Panc1 (cell line): ENCODE measurements at regions not wholly inside any gene's neighbourhood (a gene's known extent, or its start where the extent isn't known, plus 50 kb on each side); places are given as distances from the start of the nearest gene placed in this dataset.

Experiments
- ATAC-seq: fragments of 200-7000 bp; cut with Tn5 transposase; 2 replicates; pipeline ENCODE4 v1.9.1; 2020; ENCODE audit warnings: mild to moderate bottlenecking, moderate library complexity
- BruUV-seq: library from RNA; stranded (reverse); fragments of 400-500 nt; replicated peaks from 2 replicates; lab custom pipeline; 2021; lab: Mats Ljungman, UMichigan
- CTCF ChIA-PET: fragments of 300-600 bp; sonication (Branson Sonifier 250); formaldehyde crosslinking; loops from one replicate; lab custom pipeline; 2022; ENCODE audit warnings: antibody characterized with exemption; lab: Charles Lee
- POLR2A ChIA-PET: fragments of 300-600 bp; sonication (Branson Sonifier 250); formaldehyde crosslinking; loops from one replicate; lab custom pipeline; 2022; ENCODE audit warnings: antibody characterized with exemption; lab: Charles Lee
- DNase-seq: peaks from one replicate; pipeline ENCODE4 v3.0.0-alpha.2; 2010; ENCODE audit warnings: low read depth, low spot score
- H3K27ac ChIP-seq: 2 replicates; pipeline ENCODE4 v1.5.1; 2011; ENCODE audit warnings: mild to moderate bottlenecking, low read length, inconsistent platforms
- H3K27me3 ChIP-seq: fragments of 200-500 bp; sonication (Bioruptor generic); 2 replicates; pipeline ENCODE4 v1.6.0; 2014; ENCODE audit warnings: low read length, inconsistent platforms; ENCODE audit not compliant: control insufficient read depth, insufficient read depth
- H3K36me3 ChIP-seq: fragments of 200-500 bp; sonication (Bioruptor generic); 2 replicates; pipeline ENCODE4 v1.5.1; 2014; ENCODE audit warnings: inconsistent platforms, mild to moderate bottlenecking, low read length, moderate library complexity; ENCODE audit not compliant: control insufficient read depth, insufficient read depth
- H3K4me1 ChIP-seq: 2 replicates; pipeline ENCODE4 v1.5.1; 2011; ENCODE audit warnings: inconsistent platforms, mild to moderate bottlenecking, low read length, moderate library complexity; ENCODE audit not compliant: control insufficient read depth, insufficient read depth
- H3K4me3 ChIP-seq, 2 experiments: 2 replicates each; pipeline ENCODE4 v1.5.1; 2011 to 2012; ENCODE audit warnings: low read depth in 2 of 2, low read length in 2 of 2, mild to moderate bottlenecking in 2 of 2, inconsistent platforms in 1 of 2, moderate library complexity in 1 of 2
- H3K9me3 ChIP-seq: fragments of 200-500 bp; sonication (Bioruptor generic); 2 replicates; pipeline ENCODE4 v1.5.1; 2014; ENCODE audit warnings: low read depth, mild to moderate bottlenecking, inconsistent platforms, low read length, moderate library complexity; ENCODE audit not compliant: control insufficient read depth, insufficient read depth
- POLR2AphosphoS5 ChIP-seq: IDR thresholded peaks from 2 replicates; pipeline ENCODE4 v1.6.1; 2012; ENCODE audit warnings: mild to moderate bottlenecking, low read depth, low read length, moderate library complexity
- SIN3A ChIP-seq: IDR thresholded peaks from 2 replicates; pipeline ENCODE4 v1.6.1; 2012; ENCODE audit warnings: low read depth, mild to moderate bottlenecking, low read length, moderate library complexity, borderline replicate concordance; ENCODE audit not compliant: insufficient read depth
- TCF7L2 ChIP-seq: IDR thresholded peaks from 2 replicates; pipeline ENCODE4 v1.6.1; 2011; ENCODE audit warnings: mild to moderate bottlenecking, low read depth, low read length, inconsistent platforms
- in situ Hi-C: cut with HindIII; loops from 2 replicates; pipeline ENCODE4 v1.10.0; 2016; ENCODE audit warnings: low sequenced_read_pairs, low pct_unique_long_range_greater_than_20kb
- intact Hi-C: fragments of 100-400 bp; cut with micrococcal nuclease; formaldehyde crosslinking; loops from one replicate; pipeline ENCODE4 v1.10.0; 2022; ENCODE audit not compliant: unreplicated experiment
- TF ChIP-seq, protein P1 (sequence below): fragments of 450-650 bp; IDR thresholded peaks from 2 replicates; pipeline ENCODE4 v1.5.1; 2017; ENCODE audit warnings: mild to moderate bottlenecking
- TF ChIP-seq, protein P2 (sequence below), 2 experiments: IDR thresholded peaks; 2 replicates each; pipeline ENCODE4 v1.6.1; 2011 to 2012; ENCODE audit warnings: low read depth in 2 of 2, control low read depth in 1 of 2, low read length in 1 of 2, mild to moderate bottlenecking in 1 of 2, moderate library complexity in 1 of 2; ENCODE audit not compliant: insufficient read depth in 1 of 2

DNA sequence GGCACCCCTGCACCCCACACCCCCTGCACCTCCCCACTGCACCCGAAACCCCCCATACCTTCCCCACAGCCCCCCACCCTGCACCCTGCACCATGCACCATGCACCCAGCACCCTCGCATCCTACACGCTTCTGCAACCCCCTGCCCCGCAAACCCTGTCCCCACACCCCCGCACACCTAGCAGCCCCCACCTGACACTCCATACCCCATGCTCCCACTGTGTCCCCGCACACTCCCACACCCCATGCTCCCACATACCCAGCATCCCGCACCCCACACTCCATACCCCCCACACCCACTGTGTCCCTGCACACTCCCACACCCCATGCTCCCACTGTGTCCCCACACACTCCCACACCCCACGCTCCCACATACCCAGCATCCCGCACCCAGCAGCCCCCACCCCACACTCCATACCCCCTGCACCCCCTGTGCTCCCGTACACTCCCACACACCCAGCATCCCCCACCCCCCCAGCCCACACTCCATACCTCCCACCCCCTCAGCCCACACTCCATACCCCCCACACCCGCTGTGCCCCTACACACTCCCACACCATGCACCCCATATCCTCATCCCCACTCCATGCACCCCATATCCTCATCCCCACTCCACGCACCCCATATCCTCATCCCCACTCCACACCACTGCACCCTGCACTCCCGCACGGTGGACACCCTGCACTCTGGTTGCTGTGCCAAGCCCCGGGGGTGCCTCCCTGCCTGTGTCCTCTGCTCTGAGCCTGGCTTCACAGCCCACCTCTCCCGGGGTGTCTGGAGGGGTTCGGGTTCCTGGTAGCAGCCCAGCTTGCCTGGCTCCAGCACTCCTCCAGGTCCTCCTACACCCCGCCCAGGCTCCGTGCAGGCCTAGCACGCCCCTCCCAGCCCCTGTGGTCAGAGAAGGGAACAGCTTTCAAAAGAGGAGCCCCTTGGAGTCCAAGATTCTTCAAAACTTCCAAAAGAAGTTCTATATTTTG lies 93.9 kb upstream of the CTDP1 start:
- Histone ChIP-seq H3K27ac (no peak overlapping the region), H3K9me3 (no peaks in the 10 kb centered on the region), H3K4me3 (no peak overlapping the region), H3K36me3 (no peaks in the 10 kb centered on the region), H3K4me1 (peaks cover 8% of the 10 kb centered on the region; the same call in 1 of the 2 replicates), H3K27me3 (no peaks in the 10 kb centered on the region)
- DNase-seq (no peak), ATAC-seq (0 out of 2 replicates have a peak, but pooled peaks have one; percentile 35)
- ChIA-PET POLR2A (interaction anchor here (0.7 kb wide), 1 partner anchor 595 kb away, joined by 3 read pairs; no protein-coding TSS in a partner anchor), CTCF (no interaction called here)
- intact Hi-C loops = no loop called here
- no TSS peak for BruUV-seq
- in situ Hi-C loops = no loop called here
- TF ChIP-seq, protein P1, sequence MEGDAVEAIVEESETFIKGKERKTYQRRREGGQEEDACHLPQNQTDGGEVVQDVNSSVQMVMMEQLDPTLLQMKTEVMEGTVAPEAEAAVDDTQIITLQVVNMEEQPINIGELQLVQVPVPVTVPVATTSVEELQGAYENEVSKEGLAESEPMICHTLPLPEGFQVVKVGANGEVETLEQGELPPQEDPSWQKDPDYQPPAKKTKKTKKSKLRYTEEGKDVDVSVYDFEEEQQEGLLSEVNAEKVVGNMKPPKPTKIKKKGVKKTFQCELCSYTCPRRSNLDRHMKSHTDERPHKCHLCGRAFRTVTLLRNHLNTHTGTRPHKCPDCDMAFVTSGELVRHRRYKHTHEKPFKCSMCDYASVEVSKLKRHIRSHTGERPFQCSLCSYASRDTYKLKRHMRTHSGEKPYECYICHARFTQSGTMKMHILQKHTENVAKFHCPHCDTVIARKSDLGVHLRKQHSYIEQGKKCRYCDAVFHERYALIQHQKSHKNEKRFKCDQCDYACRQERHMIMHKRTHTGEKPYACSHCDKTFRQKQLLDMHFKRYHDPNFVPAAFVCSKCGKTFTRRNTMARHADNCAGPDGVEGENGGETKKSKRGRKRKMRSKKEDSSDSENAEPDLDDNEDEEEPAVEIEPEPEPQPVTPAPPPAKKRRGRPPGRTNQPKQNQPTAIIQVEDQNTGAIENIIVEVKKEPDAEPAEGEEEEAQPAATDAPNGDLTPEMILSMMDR = no peak
- TF ChIP-seq TCF7L2 (no peak), SIN3A (no peak)
- TF ChIP-seq, protein P2, sequence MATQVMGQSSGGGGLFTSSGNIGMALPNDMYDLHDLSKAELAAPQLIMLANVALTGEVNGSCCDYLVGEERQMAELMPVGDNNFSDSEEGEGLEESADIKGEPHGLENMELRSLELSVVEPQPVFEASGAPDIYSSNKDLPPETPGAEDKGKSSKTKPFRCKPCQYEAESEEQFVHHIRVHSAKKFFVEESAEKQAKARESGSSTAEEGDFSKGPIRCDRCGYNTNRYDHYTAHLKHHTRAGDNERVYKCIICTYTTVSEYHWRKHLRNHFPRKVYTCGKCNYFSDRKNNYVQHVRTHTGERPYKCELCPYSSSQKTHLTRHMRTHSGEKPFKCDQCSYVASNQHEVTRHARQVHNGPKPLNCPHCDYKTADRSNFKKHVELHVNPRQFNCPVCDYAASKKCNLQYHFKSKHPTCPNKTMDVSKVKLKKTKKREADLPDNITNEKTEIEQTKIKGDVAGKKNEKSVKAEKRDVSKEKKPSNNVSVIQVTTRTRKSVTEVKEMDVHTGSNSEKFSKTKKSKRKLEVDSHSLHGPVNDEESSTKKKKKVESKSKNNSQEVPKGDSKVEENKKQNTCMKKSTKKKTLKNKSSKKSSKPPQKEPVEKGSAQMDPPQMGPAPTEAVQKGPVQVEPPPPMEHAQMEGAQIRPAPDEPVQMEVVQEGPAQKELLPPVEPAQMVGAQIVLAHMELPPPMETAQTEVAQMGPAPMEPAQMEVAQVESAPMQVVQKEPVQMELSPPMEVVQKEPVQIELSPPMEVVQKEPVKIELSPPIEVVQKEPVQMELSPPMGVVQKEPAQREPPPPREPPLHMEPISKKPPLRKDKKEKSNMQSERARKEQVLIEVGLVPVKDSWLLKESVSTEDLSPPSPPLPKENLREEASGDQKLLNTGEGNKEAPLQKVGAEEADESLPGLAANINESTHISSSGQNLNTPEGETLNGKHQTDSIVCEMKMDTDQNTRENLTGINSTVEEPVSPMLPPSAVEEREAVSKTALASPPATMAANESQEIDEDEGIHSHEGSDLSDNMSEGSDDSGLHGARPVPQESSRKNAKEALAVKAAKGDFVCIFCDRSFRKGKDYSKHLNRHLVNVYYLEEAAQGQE (IDR thresholded peaks at IDR 0.05; ENCODE audit: insufficient read depth in 1 of 2, low read depth in 2 of 2, low read length in 1 of 2) = no peak

DNA sequence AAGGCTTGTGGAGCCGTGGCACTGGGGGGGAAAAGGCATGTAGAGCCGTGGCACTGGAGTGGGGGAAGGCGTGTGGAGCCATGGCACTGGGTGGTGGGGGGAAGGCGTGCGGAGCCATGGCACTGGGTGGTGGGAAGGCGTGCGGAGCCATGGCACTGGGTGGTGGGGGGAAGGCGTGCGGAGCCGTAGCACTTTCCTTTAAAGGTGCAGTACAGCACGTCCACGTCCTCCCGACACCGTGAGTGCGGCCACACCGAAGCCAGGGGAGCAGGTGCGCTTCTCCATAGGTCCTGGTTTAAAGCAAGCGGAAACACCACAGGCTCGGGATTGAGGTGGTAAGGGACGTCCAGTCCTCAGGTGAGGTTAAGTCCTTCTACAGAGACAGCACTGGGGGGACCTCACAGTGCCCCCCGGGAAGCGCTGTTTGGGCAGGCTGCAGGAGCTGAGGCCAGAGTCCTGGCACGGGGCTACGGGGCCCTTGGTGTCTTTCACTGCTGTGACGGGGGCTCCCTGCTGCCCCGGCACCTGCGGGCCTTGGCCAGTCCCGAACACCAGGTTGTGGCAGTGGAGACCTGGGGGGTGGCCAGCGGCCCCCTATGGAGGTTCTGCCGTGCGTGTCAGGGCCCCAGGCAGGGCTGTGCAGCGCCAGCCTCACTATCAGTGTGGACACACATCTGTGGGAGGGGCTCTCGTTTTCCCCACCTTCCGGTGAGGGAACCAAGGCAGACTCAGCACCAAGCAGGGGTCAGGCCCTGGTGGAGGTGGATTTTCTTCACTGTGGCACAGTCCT lies 93.0 kb upstream of the CTDP1 start:
- intact Hi-C loops = no loop called here
- BruUV-seq = no TSS peak

More for the DNA sequence above, 93.0 kb upstream of the CTDP1 start:
- no peaks in the 10 kb centered on the region for H3K36me3 ChIP-seq
- in situ Hi-C loops = no loop called here
- H3K27me3 ChIP-seq = no peaks in the 10 kb centered on the region
- ATAC-seq (no peak; the same call in 1 of the 2 replicates), DNase-seq (no peak)
- ChIA-PET POLR2A (interaction anchor here (0.7 kb wide), 1 partner anchor 596 kb away, joined by 3 read pairs; no protein-coding TSS in a partner anchor), CTCF (no interaction called here)
- H3K4me1 ChIP-seq = peaks cover 8% of the 10 kb centered on the region; the same call in 1 of the 2 replicates
- no peak overlapping the region for H3K4me3 ChIP-seq
- H3K27ac ChIP-seq = no peak overlapping the region
- TF ChIP-seq SIN3A (no peak), POLR2AphosphoS5 (no peak), TCF7L2 (no peak)
- TF ChIP-seq, protein P1 = no peak
- TF ChIP-seq, protein P2 (IDR thresholded peaks at IDR 0.05; ENCODE audit: insufficient read depth in 1 of 2, low read depth in 2 of 2, low read length in 1 of 2) = no peak
- no peaks in the 10 kb centered on the region for H3K9me3 ChIP-seq
